GM21717 (cell line): ENCODE measurements at regions not wholly inside any gene's neighbourhood (a gene's known extent, or its start where the extent isn't known, plus 50 kb on each side); places are given as distances from the start of the nearest gene placed in this dataset.

ENCODE experiments used
- ATAC-seq: cut with Tn5 transposase; IDR thresholded peaks from one replicate; pipeline ENCODE4 v1.9.1; 2021; ENCODE audit warnings: mild to moderate bottlenecking, moderate library complexity; ENCODE audit not compliant: unreplicated experiment

GRCh38 chr7:91323626-91324158 is 59.5 kb downstream of the FZD1 start:
- ATAC-seq, result no peak

GRCh38 chr7:91324663-91325062 is 60.4 kb downstream of the FZD1 start:
- ATAC-seq, result no peak

GRCh38 chr7:91325726-91326125 is 61.5 kb downstream of the FZD1 start:
- no peak for ATAC-seq

DNA sequence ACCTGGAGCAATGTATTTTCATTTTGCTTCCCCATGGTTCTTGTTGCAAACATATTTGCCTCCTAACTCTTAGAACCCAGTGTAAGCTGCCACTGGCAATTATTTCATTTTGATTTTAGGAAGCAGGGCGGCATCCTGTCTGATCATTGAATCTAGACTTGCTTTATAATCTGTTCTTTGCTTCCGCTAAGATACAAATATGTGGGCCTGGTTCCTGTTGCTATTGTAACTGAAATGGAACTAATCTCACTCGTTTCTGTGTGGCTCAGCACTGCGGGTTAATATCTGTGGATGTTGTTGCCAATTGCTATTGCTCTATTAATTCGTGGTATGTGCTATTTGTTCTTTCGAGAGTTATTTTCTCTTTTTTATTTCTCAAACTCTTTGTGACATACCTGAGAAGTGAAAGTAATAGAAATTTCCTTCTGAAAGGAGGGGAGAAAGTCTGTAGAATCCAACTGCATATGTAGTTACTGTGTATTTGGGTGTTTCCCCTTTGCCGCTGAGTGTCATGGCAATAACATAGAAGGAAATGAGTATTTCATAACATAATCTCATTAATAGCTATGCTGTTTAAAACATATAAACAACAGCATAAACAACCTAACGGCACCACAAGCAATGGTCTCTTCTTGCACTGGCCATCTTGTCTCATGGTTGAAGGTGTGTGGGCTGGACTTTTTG is 62.4 kb downstream of the FZD1 start:
- no peak for ATAC-seq

DNA sequence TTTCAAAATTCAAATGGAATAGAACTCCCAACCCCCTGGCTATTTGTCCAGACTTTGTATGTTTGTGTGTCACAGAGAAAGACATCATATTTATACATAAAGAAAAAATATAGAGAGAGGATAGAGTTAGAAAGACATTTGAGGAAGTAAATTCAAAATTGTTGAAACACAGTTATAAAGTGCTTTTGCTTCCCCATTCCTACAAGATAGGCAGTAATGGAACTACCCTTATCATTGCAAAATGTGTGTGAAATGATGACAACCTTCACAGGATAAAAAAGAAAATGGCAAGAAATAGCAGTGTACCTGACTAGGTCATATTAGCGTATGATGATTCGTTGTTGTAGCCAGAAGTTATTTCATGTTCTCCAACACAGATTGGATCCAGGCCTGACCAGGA is 63.1 kb downstream of the FZD1 start:
- ATAC-seq, result no peak

GRCh38 chr7:91329571-91329970 is 65.3 kb downstream of the FZD1 start:
- ATAC-seq, result no peak

DNA sequence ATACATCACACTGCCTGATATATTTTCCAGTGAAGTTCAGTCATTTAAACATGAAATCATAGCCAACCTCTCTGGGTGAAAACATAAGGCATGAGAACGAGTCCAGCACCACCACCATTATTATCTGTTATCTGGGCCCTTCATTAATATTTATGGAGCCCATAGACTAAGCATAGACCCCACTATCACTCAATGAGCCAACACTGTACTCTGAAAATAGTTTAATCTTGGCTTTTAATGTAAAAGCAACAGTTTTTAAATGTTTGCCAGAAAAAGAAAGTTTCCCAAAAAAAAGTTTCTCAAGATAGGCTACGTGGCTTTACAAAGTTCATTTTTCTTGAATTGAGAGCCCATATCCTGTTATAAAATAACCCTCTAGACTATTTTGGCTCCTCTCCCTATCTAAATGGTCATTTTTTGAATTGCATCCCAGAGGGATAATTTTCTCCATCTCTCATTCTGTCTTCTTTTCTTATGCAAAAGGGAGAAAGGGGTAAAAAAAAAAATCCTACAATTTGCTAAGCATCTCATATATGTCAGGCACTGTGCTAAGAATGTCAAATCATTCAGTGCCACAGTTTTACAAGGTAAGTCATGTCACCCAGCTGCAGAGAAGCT is 66.1 kb downstream of the FZD1 start:
- ATAC-seq, result no peak

GRCh38 chr7:91330866-91331265 is 66.6 kb downstream of the FZD1 start:
- no peak for ATAC-seq

DNA sequence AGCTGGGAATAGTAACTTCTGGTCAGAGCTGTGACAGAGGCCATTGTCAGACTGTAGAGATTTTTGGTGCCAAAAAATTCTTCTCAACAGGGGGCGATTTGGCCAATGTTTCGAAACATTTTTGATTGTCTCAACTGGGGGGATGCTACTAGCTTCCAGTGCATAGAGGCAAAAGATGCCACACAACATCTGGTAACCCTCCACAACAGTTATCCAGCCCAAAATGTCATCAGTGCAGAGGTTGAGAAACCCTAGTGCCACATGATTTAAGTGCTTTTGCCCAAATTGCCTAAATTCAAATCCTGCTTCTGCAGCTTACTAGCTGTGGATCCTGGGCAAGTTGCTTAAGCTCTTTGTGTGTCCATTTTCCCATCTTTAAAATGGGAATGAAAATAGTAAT is 71.9 kb downstream of the FZD1 start:
- ATAC-seq, result no peak

DNA sequence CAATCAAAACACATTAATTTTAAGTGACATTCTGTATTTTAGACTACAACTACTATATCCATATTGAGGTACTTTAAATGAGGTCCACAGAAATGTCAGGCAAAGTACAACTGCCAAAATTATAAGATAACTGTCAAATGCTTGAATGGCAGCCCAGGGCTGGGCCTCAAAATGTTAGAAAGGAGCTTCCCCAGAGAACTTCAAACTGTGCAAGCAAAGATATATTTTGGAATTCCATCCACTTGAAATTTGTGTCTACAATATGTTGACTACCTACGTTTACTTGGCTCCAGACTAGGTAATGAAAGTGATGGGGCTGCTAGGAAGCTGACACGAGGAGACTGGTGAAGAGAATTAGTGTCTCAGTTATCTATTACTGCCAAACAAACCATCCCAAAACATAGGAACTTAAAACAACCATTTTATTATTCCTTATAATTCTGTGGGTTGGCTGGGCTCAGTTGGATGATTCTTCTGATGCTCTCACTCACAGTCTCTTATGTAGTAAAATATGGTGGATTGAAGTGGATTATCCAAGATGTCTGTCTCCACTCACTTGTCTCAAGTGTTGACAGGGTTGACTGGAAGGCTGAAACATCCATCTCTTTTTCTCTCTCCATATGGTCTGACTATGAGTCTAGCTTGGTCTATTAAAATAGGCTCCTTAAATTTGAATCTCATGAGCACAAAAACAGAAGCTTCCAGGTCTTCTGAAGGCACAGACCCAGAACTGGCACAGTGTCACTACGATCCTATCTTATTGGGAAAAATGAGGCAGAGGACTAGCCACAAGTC is 74.2 kb downstream of the FZD1 start:
- ATAC-seq, result no peak

DNA sequence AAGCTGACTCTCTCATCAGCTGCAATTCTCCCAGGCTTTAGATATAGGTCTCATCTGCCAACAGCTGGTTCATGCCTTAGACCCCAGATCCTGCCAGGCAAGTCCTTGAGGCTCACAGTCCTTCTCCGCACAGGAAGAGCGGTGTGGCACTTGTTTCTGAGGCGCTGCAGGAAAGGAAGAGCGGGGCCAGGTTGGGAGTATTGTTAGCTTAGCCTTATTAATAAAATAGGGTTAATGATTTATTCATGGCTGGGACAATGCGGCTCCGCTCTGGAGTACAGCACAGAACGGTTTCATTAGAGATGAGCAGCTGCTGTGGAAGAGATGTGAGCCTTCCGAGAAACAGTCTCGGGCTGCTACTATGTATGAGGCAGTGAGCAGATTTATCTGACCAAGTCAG is 78.1 kb downstream of the FZD1 start:
- ATAC-seq, result no peak

- ATAC-seq, result no peak
These were observed 79.3 kb downstream of the FZD1 start for GRCh38 chr7:91343420-91343960.

DNA sequence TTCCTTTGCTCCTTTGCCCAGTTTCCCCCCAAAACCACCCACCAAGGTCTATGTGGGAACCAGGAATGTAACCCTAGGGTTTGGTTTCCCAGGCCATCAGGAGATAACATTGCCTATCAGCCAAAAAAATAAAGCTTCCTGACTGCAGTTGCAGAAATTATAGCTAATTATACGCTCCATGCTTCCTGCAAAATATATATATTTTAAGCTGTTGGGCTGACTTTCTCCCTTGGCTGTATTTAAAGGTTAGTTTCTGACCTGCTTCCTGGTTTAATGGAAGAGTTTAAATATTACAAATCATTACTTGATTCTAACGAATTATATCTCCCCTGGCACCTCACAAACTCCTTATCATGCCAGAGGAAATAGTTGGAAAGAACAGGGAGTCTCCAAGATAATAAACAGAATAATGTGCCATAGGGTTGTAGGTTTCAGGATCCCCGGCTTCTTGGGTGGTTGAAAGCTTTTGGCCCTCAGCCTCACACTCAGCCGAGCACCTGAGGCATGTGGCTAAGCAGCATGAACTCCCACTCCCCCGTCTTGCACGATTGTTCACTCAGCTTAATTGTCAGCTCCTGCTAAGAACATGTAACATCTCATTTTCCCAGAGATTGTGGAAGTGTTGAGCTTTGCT is 79.9 kb downstream of the FZD1 start:
- ATAC-seq, result no peak

- ATAC-seq, result peak; percentile 78
These were observed 80.7 kb downstream of the FZD1 start for GRCh38 chr7:91344911-91345310.

- ATAC-seq, result peak; percentile 78
These were observed 81.2 kb downstream of the FZD1 start for GRCh38 chr7:91345449-91345848.

DNA sequence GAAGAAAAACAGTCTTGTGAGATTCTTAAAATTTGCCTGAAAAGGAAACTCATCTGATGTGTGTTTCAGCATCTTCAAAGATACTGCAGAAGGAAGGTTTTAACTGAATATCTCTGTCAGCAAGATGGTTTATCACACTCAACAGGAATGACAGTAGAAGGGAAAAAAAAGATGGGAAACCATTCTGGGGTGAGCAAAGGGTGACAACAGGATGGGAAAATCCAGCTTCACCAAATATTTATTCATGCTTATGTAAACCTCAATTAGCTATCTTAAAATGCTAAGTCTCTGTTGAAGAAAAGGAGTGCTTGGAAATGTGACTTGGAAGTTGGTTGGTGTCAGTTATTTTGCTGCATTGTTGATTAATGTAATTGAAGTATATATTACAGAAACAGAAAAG is 82.2 kb downstream of the FZD1 start:
- no peak for ATAC-seq

- ATAC-seq, result no peak
These were observed 83.1 kb downstream of the FZD1 start for GRCh38 chr7:91347290-91347689.

GRCh38 chr7:91348711-91349110 is 84.5 kb downstream of the FZD1 start:
- no peak for ATAC-seq

DNA sequence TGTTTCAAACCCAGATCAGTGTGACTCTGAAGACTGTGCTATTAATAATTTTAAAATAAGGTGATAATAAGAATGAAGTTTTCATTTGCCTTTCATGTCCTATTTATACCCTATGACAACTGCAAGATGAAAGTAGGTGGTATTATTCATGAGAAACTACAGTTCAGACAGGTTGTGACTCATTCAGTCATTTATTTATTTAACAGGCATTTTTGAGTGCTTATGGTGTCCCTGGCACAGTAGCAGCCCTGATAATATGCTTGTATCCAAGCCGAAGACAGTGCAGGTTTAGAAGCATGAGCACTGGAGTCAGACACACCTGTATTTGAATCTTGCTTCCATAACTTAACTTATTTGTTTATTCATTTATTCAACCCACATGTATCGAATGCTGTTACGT is 87.1 kb downstream of the FZD1 start:
- no peak for ATAC-seq

- no peak for ATAC-seq
These were observed 87.9 kb downstream of the FZD1 start for GRCh38 chr7:91352091-91352490.

- no peak for ATAC-seq
These were observed 89.6 kb downstream of the FZD1 start for GRCh38 chr7:91353848-91354247.
